Suprapubic skin (tissue), 4 donors: ENCODE measurements at regions not wholly inside any gene's neighbourhood (a gene's known extent, or its start where the extent isn't known, plus 50 kb on each side); places are given as distances from the start of the nearest gene placed in this dataset.

ENCODE experiments used
- DNase-seq, 2 donors: peaks; one replicate each; pipeline ENCODE4 v3.0.0-alpha.2; 2019; ENCODE audit warnings: low spot score in 2 of 2
- H3K27ac ChIP-seq: fragments of 200-600 bp; sonication (generic); one replicate; pipeline ENCODE4 v1.5.1; 2019
- H3K27me3 ChIP-seq: fragments of 200-600 bp; sonication (generic); one replicate; pipeline ENCODE4 v1.5.1; 2019
- H3K36me3 ChIP-seq: fragments of 200-600 bp; sonication (generic); one replicate; pipeline ENCODE4 v1.5.1; 2019
- H3K4me1 ChIP-seq: fragments of 200-600 bp; sonication (generic); one replicate; pipeline ENCODE4 v1.5.1; 2019
- H3K4me3 ChIP-seq: fragments of 200-600 bp; sonication (generic); one replicate; pipeline ENCODE4 v1.5.1; 2019; ENCODE audit warnings: mild to moderate bottlenecking
- H3K9me3 ChIP-seq: fragments of 200-600 bp; sonication (generic); one replicate; pipeline ENCODE4 v1.5.1; 2019
- EP300 ChIP-seq: sonication (generic); formaldehyde crosslinking; IDR thresholded peaks from one replicate; pipeline ENCODE4 v1.6.1; 2017; ENCODE audit warnings: antibody characterized with exemption
- POLR2A ChIP-seq, 2 donors: fragments of 450-650 bp; IDR thresholded peaks; one replicate each; pipeline ENCODE4 v1.6.1; 2017; ENCODE audit warnings: antibody characterized with exemption in 2 of 2, mild to moderate bottlenecking in 2 of 2, moderate library complexity in 2 of 2
- POLR2AphosphoS5 ChIP-seq, 3 donors: sonication (generic); formaldehyde crosslinking; IDR thresholded peaks; one replicate each; pipeline ENCODE4 v1.6.1; 2017; ENCODE audit warnings: antibody characterized with exemption in 3 of 3
- WGBS: methylation state at CpG from one replicate; pipeline ENCODE4 v1.1.5; 2018; 5-methylcytosine and 5-hydroxymethylcytosine counted together
- TF ChIP-seq, protein P1 (sequence below), 2 donors: fragments of 200-600 bp in 1 of 2; fragments of 450-650 bp in 1 of 2; sonication (generic) in 1 of 2; IDR thresholded peaks; one replicate each; pipeline ENCODE4 v1.5.1; 2016 to 2019; ENCODE audit warnings: antibody characterized with exemption in 2 of 2, mild to moderate bottlenecking in 1 of 2, moderate library complexity in 1 of 2

DNA sequence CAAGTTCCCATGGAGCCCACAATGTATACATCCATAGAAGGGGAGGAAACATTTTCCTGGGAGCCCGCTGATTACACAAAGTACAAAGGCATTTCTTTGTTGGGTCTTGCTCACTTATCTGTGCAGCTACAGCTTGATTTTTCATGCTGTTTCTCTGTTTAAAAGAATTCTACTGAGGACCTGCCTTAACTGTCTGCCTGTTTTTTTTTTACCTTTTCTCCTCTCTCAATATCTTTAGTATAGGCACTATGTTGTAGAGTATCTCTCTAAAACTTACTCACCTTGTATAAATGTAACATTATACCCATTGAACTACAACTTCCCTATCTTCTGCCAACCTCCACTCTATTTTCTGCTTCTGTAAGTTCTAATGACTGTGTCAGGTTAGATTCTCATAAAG, 494.6 kb upstream of the EPHA5 start:
- no peak overlapping the region for H3K27ac ChIP-seq
- H3K27me3 ChIP-seq = no peaks in the 10 kb centered on the region
- H3K4me1 ChIP-seq = no peaks in the 10 kb centered on the region
- no peak overlapping the region for H3K4me3 ChIP-seq
- H3K36me3 ChIP-seq = no peaks in the 10 kb centered on the region
- 82% methylated on average over 1 of the region's 1 CpG for WGBS
- no peak for DNase-seq
- no peak for TF ChIP-seq POLR2AphosphoS5 (IDR thresholded peaks at IDR 0.05)
- TF ChIP-seq, protein P1, sequence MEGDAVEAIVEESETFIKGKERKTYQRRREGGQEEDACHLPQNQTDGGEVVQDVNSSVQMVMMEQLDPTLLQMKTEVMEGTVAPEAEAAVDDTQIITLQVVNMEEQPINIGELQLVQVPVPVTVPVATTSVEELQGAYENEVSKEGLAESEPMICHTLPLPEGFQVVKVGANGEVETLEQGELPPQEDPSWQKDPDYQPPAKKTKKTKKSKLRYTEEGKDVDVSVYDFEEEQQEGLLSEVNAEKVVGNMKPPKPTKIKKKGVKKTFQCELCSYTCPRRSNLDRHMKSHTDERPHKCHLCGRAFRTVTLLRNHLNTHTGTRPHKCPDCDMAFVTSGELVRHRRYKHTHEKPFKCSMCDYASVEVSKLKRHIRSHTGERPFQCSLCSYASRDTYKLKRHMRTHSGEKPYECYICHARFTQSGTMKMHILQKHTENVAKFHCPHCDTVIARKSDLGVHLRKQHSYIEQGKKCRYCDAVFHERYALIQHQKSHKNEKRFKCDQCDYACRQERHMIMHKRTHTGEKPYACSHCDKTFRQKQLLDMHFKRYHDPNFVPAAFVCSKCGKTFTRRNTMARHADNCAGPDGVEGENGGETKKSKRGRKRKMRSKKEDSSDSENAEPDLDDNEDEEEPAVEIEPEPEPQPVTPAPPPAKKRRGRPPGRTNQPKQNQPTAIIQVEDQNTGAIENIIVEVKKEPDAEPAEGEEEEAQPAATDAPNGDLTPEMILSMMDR (IDR thresholded peaks at IDR 0.05) = no peak
- TF ChIP-seq POLR2A (IDR thresholded peaks at IDR 0.05) = no peak
- TF ChIP-seq EP300 = no peak
- H3K9me3 ChIP-seq = no peaks in the 10 kb centered on the region

DNA sequence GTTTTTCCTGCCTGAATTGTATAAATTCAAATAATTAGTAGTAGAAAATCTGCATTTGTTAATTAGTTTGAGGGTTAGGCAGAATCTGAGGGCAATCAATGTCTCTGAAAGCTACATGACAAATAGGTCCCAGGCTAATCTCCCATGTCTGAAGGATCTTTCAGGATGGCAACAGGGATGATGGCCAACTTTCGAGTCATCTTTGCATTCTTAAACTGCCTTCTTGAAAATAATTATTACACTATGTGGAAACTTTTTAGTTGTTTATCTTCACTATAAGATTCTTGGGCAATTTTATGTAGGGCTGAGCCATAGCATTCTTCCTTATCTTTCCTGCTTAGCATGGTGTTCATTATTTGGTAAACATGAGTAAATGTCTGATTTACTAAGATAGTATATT, 490.3 kb upstream of the EPHA5 start:
- no peaks in the 10 kb centered on the region for H3K36me3 ChIP-seq
- TF ChIP-seq, protein P1 (IDR thresholded peaks at IDR 0.05) = no peak
- no peak for TF ChIP-seq POLR2A (IDR thresholded peaks at IDR 0.05)
- H3K27me3 ChIP-seq = no peaks in the 10 kb centered on the region
- H3K27ac ChIP-seq = no peak overlapping the region
- H3K9me3 ChIP-seq = no peaks in the 10 kb centered on the region
- WGBS = 68% methylated on average over 1 of the region's 1 CpG
- no peak overlapping the region for H3K4me3 ChIP-seq
- no peak for DNase-seq
- H3K4me1 ChIP-seq = no peaks in the 10 kb centered on the region

DNA sequence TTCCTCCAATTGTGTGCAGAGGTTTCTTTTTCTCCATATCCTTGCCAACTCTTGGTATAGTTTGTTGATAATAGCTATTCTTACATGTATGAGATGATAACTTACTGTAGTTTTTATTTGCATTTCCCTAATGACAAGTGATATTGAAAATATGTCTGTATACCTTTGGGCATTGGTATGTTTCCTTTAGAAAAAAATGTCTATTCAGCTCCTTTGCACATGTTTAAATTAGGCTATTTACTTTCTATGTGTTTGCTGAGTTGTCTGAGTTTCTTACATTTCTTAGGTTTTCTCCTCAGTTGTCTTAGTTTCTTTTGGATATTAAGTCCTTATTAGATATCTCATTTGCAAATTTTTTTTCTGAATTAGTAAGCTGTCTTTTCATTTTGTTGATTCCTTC, 487.3 kb upstream of the EPHA5 start:
- no peaks in the 10 kb centered on the region for H3K27me3 ChIP-seq
- H3K9me3 ChIP-seq = no peaks in the 10 kb centered on the region

DNA sequence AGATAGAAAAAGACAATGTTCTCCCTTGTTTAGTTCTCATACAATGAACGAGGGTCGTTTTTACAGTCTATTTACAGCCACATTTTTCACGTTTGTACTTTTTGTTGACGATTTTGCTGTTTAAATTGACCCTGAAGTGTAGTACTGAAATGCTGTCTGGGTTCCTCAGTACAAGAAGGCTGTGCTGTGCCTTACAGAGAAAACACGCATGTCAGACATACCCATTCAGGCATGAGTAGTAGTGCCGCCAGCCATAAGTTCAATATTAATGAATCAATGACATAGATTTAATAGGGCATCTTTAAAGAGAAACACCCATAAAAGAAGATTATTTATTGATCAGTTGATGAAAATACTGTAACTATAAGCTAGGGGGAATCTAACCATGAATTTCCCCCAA, 459.8 kb upstream of the EPHA5 start:
- H3K4me3 ChIP-seq = no peak overlapping the region
- no peaks in the 10 kb centered on the region for H3K27me3 ChIP-seq
- no peaks in the 10 kb centered on the region for H3K9me3 ChIP-seq
- no peak for DNase-seq
- H3K27ac ChIP-seq = no peak overlapping the region
- WGBS = 46% methylated on average over 6 of the region's 6 CpGs
- H3K4me1 ChIP-seq = no peaks in the 10 kb centered on the region
- H3K36me3 ChIP-seq = no peaks in the 10 kb centered on the region
- TF ChIP-seq, protein P1 (IDR thresholded peaks at IDR 0.05) = no peak
- TF ChIP-seq POLR2AphosphoS5 (IDR thresholded peaks at IDR 0.05) = no peak
- TF ChIP-seq POLR2A (IDR thresholded peaks at IDR 0.05) = no peak

More for the DNA sequence above, 487.3 kb upstream of the EPHA5 start:
- H3K36me3 ChIP-seq = no peaks in the 10 kb centered on the region
- H3K4me3 ChIP-seq = no peak overlapping the region
- H3K4me1 ChIP-seq = no peaks in the 10 kb centered on the region
- DNase-seq = no peak
- no peak overlapping the region for H3K27ac ChIP-seq
- TF ChIP-seq POLR2AphosphoS5 (IDR thresholded peaks at IDR 0.05) = no peak
- no peak for TF ChIP-seq POLR2A (IDR thresholded peaks at IDR 0.05)
- TF ChIP-seq, protein P1 (IDR thresholded peaks at IDR 0.05) = no peak
- TF ChIP-seq EP300 = no peak

DNA sequence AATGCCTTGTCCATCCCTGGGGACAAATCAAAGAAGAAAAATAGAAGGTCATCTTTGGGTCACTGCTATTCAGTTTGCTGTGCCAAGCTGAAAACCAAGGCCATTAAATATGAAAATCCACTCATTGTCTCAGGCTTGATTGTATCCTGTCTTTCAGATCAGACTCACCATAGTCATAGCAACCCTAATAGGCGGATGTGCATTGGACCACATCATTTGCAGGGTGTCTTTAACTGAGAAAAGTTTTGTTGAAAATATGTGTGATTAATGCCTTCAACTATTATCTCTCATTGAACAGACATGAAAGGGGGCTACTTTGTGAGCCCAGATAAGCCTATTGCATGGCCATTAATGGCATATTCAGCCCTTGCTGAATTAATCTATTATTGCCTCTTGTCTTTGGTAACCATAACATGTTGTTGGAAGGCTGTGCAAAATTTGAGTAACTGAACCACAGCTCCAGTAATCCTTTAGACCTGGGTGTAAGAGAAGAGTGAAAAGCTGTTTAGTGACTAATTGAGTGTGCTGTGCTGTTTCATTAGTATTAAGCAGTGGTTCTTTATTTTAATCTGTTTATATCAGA, 453.6 kb upstream of the EPHA5 start:
- TF ChIP-seq POLR2AphosphoS5 (IDR thresholded peaks at IDR 0.05) (no peak), POLR2A (IDR thresholded peaks at IDR 0.05) (no peak), EP300 (no peak)
- TF ChIP-seq, protein P1 (IDR thresholded peaks at IDR 0.05) = no peak
- no peak for DNase-seq
- Histone ChIP-seq H3K27me3 (no peaks in the 10 kb centered on the region), H3K27ac (no peak overlapping the region), H3K9me3 (no peaks in the 10 kb centered on the region), H3K4me1 (no peaks in the 10 kb centered on the region), H3K4me3 (no peak overlapping the region), H3K36me3 (no peaks in the 10 kb centered on the region)
- 71% methylated on average over 1 of the region's 1 CpG for WGBS
